ENCODE measurements at regions not wholly inside any gene's neighbourhood (a gene's known extent, or its start where the extent isn't known, plus 50 kb on each side); places are given as distances from the start of the nearest gene placed in this dataset.

DNA sequence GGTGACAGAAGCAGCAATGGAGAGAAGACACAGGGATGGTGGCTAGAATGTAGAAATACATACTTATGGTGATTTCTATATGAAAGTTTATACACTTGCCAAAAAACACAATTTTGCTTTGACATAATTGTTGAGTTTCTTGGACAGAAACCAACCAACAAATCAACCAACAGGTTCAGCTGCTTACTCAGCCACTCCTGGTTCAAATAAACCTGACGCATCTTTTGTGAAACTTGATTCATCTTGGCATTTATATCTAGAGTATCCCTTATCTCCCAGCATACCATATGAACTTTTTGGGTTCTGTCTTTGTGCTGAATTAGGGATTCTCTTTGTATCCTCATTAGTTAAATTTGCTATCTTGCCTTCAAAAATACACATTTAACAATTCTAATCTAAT, 54.1 kb upstream of the ERBB4 start:
- H3K4me3 ChIP-seq (ENCODE audit: low read length), result no peak overlapping the region
- DNase-seq (ENCODE audit: low read depth, low spot score), result no peak
